ENCODE measurements at regions not wholly inside any gene's neighbourhood (a gene's known extent, or its start where the extent isn't known, plus 50 kb on each side); places are given as distances from the start of the nearest gene placed in this dataset.

- Histone ChIP-seq H3K4me2 (ENCODE audit: low read depth, low read length) (no peak overlapping the region), H3K4me1 (ENCODE audit: insufficient read depth, low read length) (peaks cover 20% of the 10 kb centered on the region), H3K27me3 (ENCODE audit: control insufficient read depth in 1 of 2, insufficient read depth in 2 of 2, low read length in 2 of 2) (no peaks in the 10 kb centered on the region), H3K9me3 (ENCODE audit: low read length) (peaks cover 12% of the 10 kb centered on the region; the same call in 1 of the 2 replicates), H3K27ac (ENCODE audit: extremely low read length, insufficient read depth, low read length) (no peak overlapping the region), H3K79me2 (ENCODE audit: insufficient read depth, low read length) (no peaks in the 10 kb centered on the region), H4K20me1 (ENCODE audit: insufficient read depth, low read length) (no peaks in the 10 kb centered on the region), H3K4me3 (replicated peaks in 1 of 3; ENCODE audit: insufficient read depth in 1 of 3, low read depth in 2 of 3, low read length in 3 of 3) (no peak overlapping the region), H2AFZ (ENCODE audit: low read length) (no peak overlapping the region), H3K9ac (ENCODE audit: insufficient read depth, low read depth, low read length) (no peak overlapping the region), H3K36me3 (replicated peaks in 1 of 2; ENCODE audit: control insufficient read depth in 1 of 2, insufficient read depth in 2 of 2, low read length in 2 of 2) (no peaks in the 10 kb centered on the region)
- ATAC-seq: no peak
- CTCF ChIA-PET (ENCODE audit: low intra/inter-chr PET ratio, low total read pairs): no interaction called here
- TF ChIP-seq ZNF326 (CRISPR knock-in tag; IDR thresholded peaks at IDR 0.05; ENCODE audit: borderline replicate concordance) (no peak), ZNF687 (CRISPR knock-in tag; IDR thresholded peaks at IDR 0.05) (peak; percentile 11; the same call in 1 of the 2 replicates)
- intact Hi-C loops (cut with micrococcal nuclease; ENCODE audit: unreplicated experiment): no loop called here
- DNase-seq (ENCODE audit: low spot score): no peak
- POLR2A ChIA-PET: no interaction called here
- FAIRE-seq: no peak
- in situ Hi-C loops (cut with HindIII; ENCODE audit: extremely low pct_ligation_motif_present, low pct_unique_long_range_greater_than_20kb): no loop called here
- BruUV-seq (replicated peaks): no TSS peak
- 82% methylated on average over 6 of the region's 6 CpGs for WGBS (ENCODE audit: low lambda C conversion rate)
These were observed 50.9 kb upstream of the TMTC4 start for GRCh38 chr13:100725472-100725871.

- H3K27ac ChIP-seq (ENCODE audit: extremely low read length, insufficient read depth, low read length): no peak overlapping the region
- WGBS (ENCODE audit: low lambda C conversion rate): 97% methylated on average over 4 of the region's 4 CpGs
- peaks cover 21% of the 10 kb centered on the region; the same call in 1 of the 2 replicates for H3K9me3 ChIP-seq (ENCODE audit: low read length)
- ATAC-seq (no peak), DNase-seq (ENCODE audit: low spot score) (no peak), FAIRE-seq (no peak)
- ChIA-PET POLR2A (no interaction called here), CTCF (ENCODE audit: low intra/inter-chr PET ratio, low total read pairs) (no interaction called here)
- no peak overlapping the region for H3K4me2 ChIP-seq (ENCODE audit: low read depth, low read length)
- H3K9ac ChIP-seq (ENCODE audit: insufficient read depth, low read depth, low read length): no peak overlapping the region
- no peaks in the 10 kb centered on the region for H3K27me3 ChIP-seq (ENCODE audit: control insufficient read depth in 1 of 2, insufficient read depth in 2 of 2, low read length in 2 of 2)
- no peaks in the 10 kb centered on the region for H3K36me3 ChIP-seq (replicated peaks in 1 of 2; ENCODE audit: control insufficient read depth in 1 of 2, insufficient read depth in 2 of 2, low read length in 2 of 2)
- H3K79me2 ChIP-seq (ENCODE audit: insufficient read depth, low read length): no peaks in the 10 kb centered on the region
- H4K20me1 ChIP-seq (ENCODE audit: insufficient read depth, low read length): no peaks in the 10 kb centered on the region
- in situ Hi-C loops (cut with HindIII; ENCODE audit: extremely low pct_ligation_motif_present, low pct_unique_long_range_greater_than_20kb) (loop anchor here (5.0 kb wide), 1 partner anchor 98 kb away; no protein-coding TSS in a partner anchor), intact Hi-C loops (cut with micrococcal nuclease; ENCODE audit: unreplicated experiment) (no loop called here)
- no peak overlapping the region for H2AFZ ChIP-seq (ENCODE audit: low read length)
- no peak overlapping the region for H3K4me3 ChIP-seq (replicated peaks in 1 of 3; ENCODE audit: insufficient read depth in 1 of 3, low read depth in 2 of 3, low read length in 3 of 3)
- no TSS peak for BruUV-seq (replicated peaks)
- H3K4me1 ChIP-seq (ENCODE audit: insufficient read depth, low read length): peaks cover 20% of the 10 kb centered on the region
- TF ChIP-seq DNMT1 (CRISPR knock-in tag; IDR thresholded peaks at IDR 0.05) (no peak), SATB2 (CRISPR knock-in tag; IDR thresholded peaks at IDR 0.05) (no peak), ZNF333 (CRISPR knock-in tag; IDR thresholded peaks at IDR 0.05; ENCODE audit: borderline replicate concordance) (no peak), PHF20 (CRISPR knock-in tag; IDR thresholded peaks at IDR 0.05) (no peak), EED (CRISPR knock-in tag; IDR thresholded peaks at IDR 0.05) (no peak), ZBTB1 (CRISPR knock-in tag; IDR thresholded peaks at IDR 0.05; ENCODE audit: borderline replicate concordance) (no peak), ATF7-NPFF (CRISPR knock-in tag; IDR thresholded peaks at IDR 0.05; ENCODE audit: low read depth) (no peak), GLMP (CRISPR knock-in tag; IDR thresholded peaks at IDR 0.05; ENCODE audit: borderline replicate concordance) (no peak), YEATS2 (CRISPR knock-in tag; IDR thresholded peaks at IDR 0.05; ENCODE audit: borderline replicate concordance) (no peak)
These were observed 50.0 kb upstream of the TMTC4 start for GRCh38 chr13:100724568-100724967.
